OCI-LY1 (cell line): ENCODE measurements at regions not wholly inside any gene's neighbourhood (a gene's known extent, or its start where the extent isn't known, plus 50 kb on each side); places are given as distances from the start of the nearest gene placed in this dataset.

Source experiments
- H2AFZ ChIP-seq: fragments of 200-600 bp; sonication (generic), shearing (Covaris generic); 2 replicates; pipeline ENCODE4 v1.6.0; 2014; ENCODE audit warnings: antibody characterized with exemption, mild to moderate bottlenecking, low read length
- H3F3A ChIP-seq: fragments of 200-600 bp; sonication (generic), shearing (Covaris generic); 2 replicates; pipeline ENCODE4 v1.6.0; 2014; ENCODE audit warnings: mild to moderate bottlenecking, antibody characterized with exemption, low read length, moderate library complexity; ENCODE audit not compliant: insufficient read depth
- H3K27ac ChIP-seq: fragments of 200-600 bp; sonication (generic); 2 replicates; pipeline ENCODE4 v1.5.1; 2014; ENCODE audit warnings: low read length, mixed run types, mild to moderate bottlenecking, low read depth; ENCODE audit not compliant: poor library complexity, severe bottlenecking
- H3K27me3 ChIP-seq: fragments of 200-600 bp; sonication (generic); 2 replicates; pipeline ENCODE4 v1.6.0; 2014; ENCODE audit warnings: antibody characterized with exemption, mild to moderate bottlenecking, low read length, moderate library complexity; ENCODE audit not compliant: insufficient read depth
- H3K36me3 ChIP-seq: fragments of 200-600 bp; sonication (generic); 2 replicates; pipeline ENCODE4 v1.6.1; 2014; ENCODE audit warnings: mild to moderate bottlenecking, antibody characterized with exemption, low read length, moderate library complexity, mixed read lengths; ENCODE audit not compliant: insufficient read depth
- H3K4me1 ChIP-seq: fragments of 200-600 bp; sonication (generic); 2 replicates; pipeline ENCODE4 v1.5.1; 2014; ENCODE audit warnings: mild to moderate bottlenecking, low read length, moderate library complexity; ENCODE audit not compliant: insufficient read depth, severe bottlenecking
- H3K4me2 ChIP-seq: fragments of 200-600 bp; sonication (generic), shearing (Covaris generic); 2 replicates; pipeline ENCODE4 v1.6.1; 2014; ENCODE audit warnings: low read length
- H3K4me3 ChIP-seq: fragments of 200-600 bp; sonication (generic); 2 replicates; pipeline ENCODE4 v1.5.1; 2014; ENCODE audit warnings: low read length, low read depth, mild to moderate bottlenecking, mixed read lengths; ENCODE audit not compliant: poor library complexity, severe bottlenecking
- H3K79me2 ChIP-seq: fragments of 200-600 bp; shearing (Covaris generic); 2 replicates; pipeline ENCODE4 v1.6.1; 2016; ENCODE audit warnings: mixed run types, low read length, mixed read lengths; ENCODE audit not compliant: insufficient read depth
- H3K9ac ChIP-seq: fragments of 200-600 bp; sonication (generic), shearing (Covaris generic); 2 replicates; pipeline ENCODE4 v1.6.1; 2014; ENCODE audit warnings: mild to moderate bottlenecking, low read length, mixed read lengths
- H3K9me2 ChIP-seq: fragments of 200-600 bp; sonication (generic), shearing (Covaris generic); 2 replicates; pipeline ENCODE4 v1.6.1; 2014; ENCODE audit warnings: low read depth, mild to moderate bottlenecking, low read length, mixed read lengths
- H3K9me3 ChIP-seq: fragments of 200-600 bp; shearing (Covaris generic); 2 replicates; pipeline ENCODE4 v1.6.1; 2014; ENCODE audit warnings: low read length, mixed read lengths
- H4K20me1 ChIP-seq: fragments of 200-600 bp; sonication (generic), shearing (Covaris generic); 2 replicates; pipeline ENCODE4 v1.6.0; 2016; ENCODE audit warnings: mild to moderate bottlenecking, low read length; ENCODE audit not compliant: insufficient read depth
- EZH2 ChIP-seq: fragments of 200-600 bp; sonication (generic), shearing (Covaris generic); IDR thresholded peaks from 2 replicates; pipeline ENCODE4 v1.8.0; 2017; ENCODE audit warnings: borderline replicate concordance, mixed run types, mild to moderate bottlenecking, antibody characterized with exemption, low read length, moderate library complexity, mixed read lengths
- TF ChIP-seq, protein P1 (sequence below): fragments of 200-600 bp; sonication (generic), shearing (Covaris generic); IDR thresholded peaks from 2 replicates; pipeline ENCODE4 v1.5.1; 2017; ENCODE audit warnings: mild to moderate bottlenecking, antibody characterized with exemption, low read length, moderate library complexity, mixed read lengths

DNA sequence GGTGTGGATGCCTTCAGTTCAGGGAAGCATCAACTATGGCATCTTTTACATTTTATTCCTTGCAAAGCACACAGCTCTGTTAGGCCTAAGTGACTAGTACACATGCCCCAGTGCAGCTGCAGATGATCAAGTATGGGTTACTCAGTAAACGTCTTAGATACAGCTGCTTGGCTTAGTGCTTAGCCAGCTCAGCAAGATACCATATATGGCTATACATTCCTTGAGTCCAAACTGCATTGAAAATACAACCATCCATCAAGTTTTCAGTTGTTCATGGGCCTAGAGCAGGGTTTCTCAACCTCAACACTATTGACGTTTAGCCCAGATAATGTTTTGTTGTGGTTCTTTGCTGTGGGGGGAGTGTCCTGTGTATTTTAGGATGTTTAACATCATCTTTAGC is 769.9 kb downstream of the TSN start:
- Histone ChIP-seq H4K20me1 (no peaks in the 10 kb centered on the region), H3K9me2 (no peaks in the 10 kb centered on the region), H3K4me2 (no peak overlapping the region), H3F3A (no peaks in the 10 kb centered on the region), H3K36me3 (no peaks in the 10 kb centered on the region), H3K9ac (no peak overlapping the region), H3K4me1 (no peaks in the 10 kb centered on the region), H2AFZ (no peak overlapping the region), H3K79me2 (no peaks in the 10 kb centered on the region), H3K27ac (no peak overlapping the region), H3K4me3 (no peak overlapping the region), H3K27me3 (no peaks in the 10 kb centered on the region), H3K9me3 (no peaks in the 10 kb centered on the region)
- no peak for TF ChIP-seq EZH2
- TF ChIP-seq, protein P1, sequence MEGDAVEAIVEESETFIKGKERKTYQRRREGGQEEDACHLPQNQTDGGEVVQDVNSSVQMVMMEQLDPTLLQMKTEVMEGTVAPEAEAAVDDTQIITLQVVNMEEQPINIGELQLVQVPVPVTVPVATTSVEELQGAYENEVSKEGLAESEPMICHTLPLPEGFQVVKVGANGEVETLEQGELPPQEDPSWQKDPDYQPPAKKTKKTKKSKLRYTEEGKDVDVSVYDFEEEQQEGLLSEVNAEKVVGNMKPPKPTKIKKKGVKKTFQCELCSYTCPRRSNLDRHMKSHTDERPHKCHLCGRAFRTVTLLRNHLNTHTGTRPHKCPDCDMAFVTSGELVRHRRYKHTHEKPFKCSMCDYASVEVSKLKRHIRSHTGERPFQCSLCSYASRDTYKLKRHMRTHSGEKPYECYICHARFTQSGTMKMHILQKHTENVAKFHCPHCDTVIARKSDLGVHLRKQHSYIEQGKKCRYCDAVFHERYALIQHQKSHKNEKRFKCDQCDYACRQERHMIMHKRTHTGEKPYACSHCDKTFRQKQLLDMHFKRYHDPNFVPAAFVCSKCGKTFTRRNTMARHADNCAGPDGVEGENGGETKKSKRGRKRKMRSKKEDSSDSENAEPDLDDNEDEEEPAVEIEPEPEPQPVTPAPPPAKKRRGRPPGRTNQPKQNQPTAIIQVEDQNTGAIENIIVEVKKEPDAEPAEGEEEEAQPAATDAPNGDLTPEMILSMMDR, result no peak

DNA sequence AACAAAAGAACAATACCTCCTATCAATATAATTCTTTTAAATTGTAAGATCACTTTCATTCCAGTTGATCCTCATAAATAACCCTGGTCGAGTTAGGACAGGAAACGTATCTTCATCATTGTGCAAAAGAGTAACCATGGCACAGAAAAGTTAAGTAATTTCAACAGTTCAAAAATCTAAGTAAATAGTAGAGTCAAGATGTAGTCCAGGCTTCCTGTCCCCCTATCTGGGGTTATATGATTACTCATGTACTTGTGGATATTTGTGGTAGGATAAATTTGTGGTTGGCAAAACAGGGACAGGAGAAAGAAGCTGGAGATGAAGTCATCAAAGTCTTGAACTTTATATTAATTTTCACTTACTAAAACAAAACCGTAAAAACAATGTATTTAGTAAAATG is 772.6 kb downstream of the TSN start:
- H4K20me1 ChIP-seq, result no peaks in the 10 kb centered on the region
- no peaks in the 10 kb centered on the region for H3K27me3 ChIP-seq
- no peak overlapping the region for H3K27ac ChIP-seq
- no peaks in the 10 kb centered on the region for H3K79me2 ChIP-seq
- no peaks in the 10 kb centered on the region for H3F3A ChIP-seq
- no peak for TF ChIP-seq EZH2
- TF ChIP-seq, protein P1, result no peak
- no peaks in the 10 kb centered on the region for H3K36me3 ChIP-seq
- no peaks in the 10 kb centered on the region for H3K4me1 ChIP-seq
- H3K9me2 ChIP-seq, result no peaks in the 10 kb centered on the region
- no peak overlapping the region for H2AFZ ChIP-seq
- no peak overlapping the region for H3K4me3 ChIP-seq
- no peak overlapping the region for H3K9ac ChIP-seq
- H3K4me2 ChIP-seq, result no peak overlapping the region
- no peaks in the 10 kb centered on the region for H3K9me3 ChIP-seq

DNA sequence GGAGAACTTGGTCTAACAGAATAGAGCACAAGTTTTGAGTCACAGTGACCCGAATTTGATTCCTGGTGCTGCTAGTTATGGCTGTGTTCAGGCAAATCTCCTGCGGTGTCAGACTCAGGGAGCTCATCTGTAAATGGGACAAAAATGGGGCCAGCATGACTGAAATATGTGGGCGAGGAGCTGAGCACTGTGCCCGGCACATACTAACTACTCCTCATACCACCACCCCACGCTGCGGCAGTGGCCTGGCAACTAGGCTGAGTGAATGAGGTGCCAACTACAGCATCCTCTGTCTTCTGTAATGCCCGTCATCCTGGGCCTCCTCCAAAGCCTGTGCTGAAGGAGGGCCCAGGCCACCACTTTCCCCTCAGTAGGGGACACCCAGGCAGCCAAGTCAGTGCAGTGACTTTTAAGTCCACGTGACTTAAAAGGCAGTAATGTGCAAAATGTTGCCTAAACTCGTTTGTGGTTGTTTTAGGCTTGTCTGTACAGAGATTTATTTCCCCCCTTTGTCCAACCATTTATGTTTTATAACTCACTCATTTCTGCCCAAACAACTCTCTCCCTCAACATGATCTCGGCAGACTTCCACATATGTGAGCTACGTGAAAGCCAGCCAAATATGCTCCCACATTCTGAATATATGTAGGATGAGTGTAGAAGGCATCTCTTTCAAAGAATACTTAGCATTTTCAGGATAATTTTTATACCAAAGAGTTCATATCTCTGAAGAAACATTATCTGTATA is 773.7 kb downstream of the TSN start:
- Histone ChIP-seq H3K4me1 (no peaks in the 10 kb centered on the region), H3K27me3 (no peaks in the 10 kb centered on the region), H4K20me1 (no peaks in the 10 kb centered on the region), H3K36me3 (no peaks in the 10 kb centered on the region), H2AFZ (no peak overlapping the region), H3K9me2 (no peaks in the 10 kb centered on the region), H3K27ac (no peak overlapping the region), H3K9ac (no peak overlapping the region), H3K79me2 (no peaks in the 10 kb centered on the region), H3K9me3 (no peaks in the 10 kb centered on the region), H3F3A (no peaks in the 10 kb centered on the region), H3K4me2 (no peak overlapping the region), H3K4me3 (no peak overlapping the region)
- no peak for TF ChIP-seq EZH2
- TF ChIP-seq, protein P1, result no peak
